Motor neuron (in vitro differentiated cells): ENCODE measurements at regions not wholly inside any gene's neighbourhood (a gene's known extent, or its start where the extent isn't known, plus 50 kb on each side); places are given as distances from the start of the nearest gene placed in this dataset.

ENCODE experiments used
- ATAC-seq, 8 experiments: fragments of 200-7000 bp; cut with Tn5 transposase; replicated peaks in 6 of 8; 2 replicates each; pipeline ENCODE4 v1.8.0; 2021; ENCODE audit warnings: mild to moderate bottlenecking in 8 of 8, moderate library complexity in 8 of 8
- H3K27ac ChIP-seq, 2 donors: fragments of 250-450 bp; sonication (Bioruptor Pico); 2 replicates each; pipeline ENCODE4 v1.9.0; 2021; ENCODE audit warnings: antibody characterized with exemption in 2 of 2, mild to moderate bottlenecking in 2 of 2, moderate library complexity in 1 of 2
- H3K4me1 ChIP-seq, 2 donors: fragments of 250-450 bp; sonication (Bioruptor Pico); replicated peaks in 1 of 2; 2 replicates each; pipeline ENCODE4 v1.6.1; 2021; ENCODE audit warnings: antibody characterized with exemption in 2 of 2, mild to moderate bottlenecking in 2 of 2, moderate library complexity in 1 of 2
- H3K4me3 ChIP-seq, 5 donors: fragments of 250-450 bp; sonication (Bioruptor Pico); 2 replicates each; pipeline ENCODE4 v1.9.0; 2021; ENCODE audit warnings: antibody characterized with exemption in 5 of 5, mild to moderate bottlenecking in 5 of 5, moderate library complexity in 4 of 5
- WGBS, 10 experiments: fragments of 450-650 bp; shearing (Covaris generic); methylation state at CpG; one replicate each; pipeline ENCODE4 v1.0.0; 2022; 5-methylcytosine and 5-hydroxymethylcytosine counted together
- in situ Hi-C, 9 experiments: fragments of 400-800 bp; cut with MboI; loops; one replicate each; pipeline ENCODE4 v1.15.0; 2021; ENCODE audit warnings: low sequenced_read_pairs in 9 of 9, low pct_unique_long_range_greater_than_20kb in 2 of 9; ENCODE audit not compliant: unreplicated experiment in 9 of 9

DNA sequence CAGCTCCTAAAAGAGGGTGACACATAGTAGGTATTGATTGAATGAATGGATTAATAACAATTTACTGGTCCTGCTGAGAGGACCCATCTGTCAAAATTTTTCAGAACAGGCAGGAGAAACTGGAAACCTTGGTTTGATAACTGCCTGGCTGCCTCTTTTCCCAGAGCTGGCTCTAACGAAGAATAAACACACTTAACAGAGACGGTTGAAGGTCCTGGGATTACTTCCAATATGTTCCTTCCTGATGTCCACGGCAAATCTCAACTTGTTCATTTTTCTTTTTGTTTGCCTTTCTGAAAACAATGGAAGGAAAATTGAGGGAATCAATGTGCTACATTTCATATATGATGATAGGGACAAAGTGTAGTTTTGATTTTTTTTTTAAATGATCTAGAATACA lies 76.5 kb upstream of the SYT13 start:
- ATAC-seq: no peak
- H3K4me1 ChIP-seq: peaks cover 20 to 23% of the 10 kb centered on the region in 2 donors
- H3K4me3 ChIP-seq: no peak overlapping the region
- WGBS, 10 experiments: 17 to 100% (median 82%) methylated on average over 2 to 3 of the region's 3 CpGs; no CpG with 5 or more reads in 4 of the 10 experiments
- no peak overlapping the region for H3K27ac ChIP-seq
- in situ Hi-C loops: loop anchor here in 7 of 9 experiments (10.0 to 25.0 kb wide), 3 partner anchors 300 to 412 kb away; partner anchors contain the start of gene CHST1 (in 3 of the 7)

DNA sequence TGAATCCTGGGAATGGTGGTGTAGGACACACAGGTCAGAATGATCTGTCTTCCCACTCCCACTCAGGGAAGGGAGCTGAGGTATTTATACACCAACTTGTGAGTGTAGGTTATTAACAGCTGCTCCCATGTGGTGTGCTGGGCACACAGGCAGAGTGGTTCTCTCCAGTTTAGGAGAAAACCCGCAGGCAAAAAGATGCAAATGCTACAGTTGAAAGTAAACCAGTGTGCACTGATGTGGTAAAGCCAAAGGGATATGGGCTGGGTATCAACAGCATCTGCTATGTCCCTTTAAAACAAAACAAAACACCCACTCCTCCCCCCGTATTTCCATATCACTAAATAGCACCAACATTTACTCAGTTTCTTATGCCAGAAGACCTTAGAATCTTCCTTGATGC lies 75.4 kb upstream of the SYT13 start:
- ATAC-seq: no peak
- no peak overlapping the region for H3K27ac ChIP-seq
- H3K4me3 ChIP-seq: no peak overlapping the region
- in situ Hi-C loops: loop anchor here in 7 of 9 experiments (10.0 to 25.0 kb wide), 3 partner anchors 301 to 413 kb away; partner anchors contain the start of gene CHST1 (in 3 of the 7)
- WGBS, 10 experiments: 0 to 100% (median 60%) methylated on average over 1 to 2 of the region's 2 CpGs; no CpG with 5 or more reads in 1 of the 10 experiments
- peaks cover 9 to 17% of the 10 kb centered on the region in 2 donors for H3K4me1 ChIP-seq

DNA sequence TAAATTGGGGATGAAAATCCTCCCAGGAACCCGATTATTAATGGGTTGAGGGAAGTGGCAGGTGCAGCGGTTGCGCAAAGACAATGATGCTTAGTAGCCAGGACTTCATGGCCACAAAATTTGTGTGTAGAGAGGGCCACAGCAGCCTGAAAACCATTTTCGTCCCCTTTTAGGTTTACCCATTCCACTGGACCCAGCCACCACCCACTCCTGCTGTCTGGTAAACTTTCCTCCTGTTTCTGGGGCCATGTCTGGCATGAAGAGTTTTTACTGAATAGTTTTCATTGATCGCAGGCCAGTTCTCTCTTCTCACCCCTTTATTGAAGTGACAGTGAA lies 69.5 kb upstream of the SYT13 start:
- Histone ChIP-seq H3K4me3 (peak overlapping the region; percentile 52 to 72 (median 57)), H3K27ac (peak overlapping the region; percentile 47 to 55), H3K4me1 (peaks cover 20 to 34% of the 10 kb centered on the region in 2 donors)
- 0 to 83% (median 0%) methylated on average over 1 to 4 of the region's 5 CpGs; no CpG with 5 or more reads in 1 of the 10 experiments for WGBS, 10 experiments
- in situ Hi-C loops: loop anchor here in 7 of 9 experiments (25.0 kb wide), 2 partner anchors 307 to 407 kb away; partner anchors contain the start of gene CHST1 (in 3 of the 7)
- peak in 2 of 8 experiments; percentile 9 to 19 for ATAC-seq

DNA sequence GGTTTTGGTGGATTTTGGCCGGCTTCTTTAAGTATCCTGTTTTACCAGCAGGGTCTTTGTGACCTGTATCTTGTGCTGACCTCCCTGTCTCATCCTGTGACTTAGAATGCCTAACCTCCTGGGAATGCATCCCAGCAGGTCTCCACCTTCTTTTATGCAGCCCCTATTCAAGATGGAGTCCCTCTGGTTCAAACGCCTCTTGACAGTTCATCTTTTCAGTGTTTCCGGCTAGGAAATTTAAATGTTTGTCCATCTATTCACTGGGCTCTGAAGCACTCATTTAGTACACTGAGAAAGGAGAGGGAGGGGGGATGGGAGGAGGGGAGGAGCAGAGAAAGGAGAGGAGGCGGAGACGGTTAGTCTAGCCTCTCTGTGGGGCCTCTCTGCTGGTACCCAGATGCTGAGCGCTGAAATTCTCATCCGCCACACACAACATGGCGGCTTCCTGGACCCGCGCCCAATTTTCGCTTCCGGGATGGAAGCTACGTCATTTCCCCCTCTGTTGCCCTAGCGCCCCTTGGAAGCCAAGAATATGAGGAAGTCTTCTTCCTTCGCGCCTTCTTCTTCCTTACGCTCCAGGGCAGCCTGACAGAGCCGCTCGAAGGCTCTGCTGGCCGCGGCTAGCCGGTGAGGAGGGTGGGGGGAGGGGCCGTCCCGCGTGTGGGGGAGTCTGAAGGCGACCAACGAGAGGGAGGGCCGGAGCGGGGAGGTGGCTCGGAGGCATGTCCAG lies 69.0 kb upstream of the SYT13 start:
- in situ Hi-C loops: loop anchor here in 7 of 9 experiments (25.0 kb wide), 2 partner anchors 307 to 407 kb away; partner anchors contain the start of gene CHST1 (in 3 of the 7)
- Histone ChIP-seq H3K4me1 (peaks cover 22 to 39% of the 10 kb centered on the region in 2 donors), H3K4me3 (peak overlapping the region; percentile 52 to 72 (median 57)), H3K27ac (peak overlapping the region; percentile 55 to 58)
- ATAC-seq: peak; percentile 86 to 98 (median 97)
- WGBS, 10 experiments: 17 to 67% (median 23%) methylated on average over 1 to 2 of the region's 30 CpGs; no CpG with 5 or more reads in 4 of the 10 experiments

DNA sequence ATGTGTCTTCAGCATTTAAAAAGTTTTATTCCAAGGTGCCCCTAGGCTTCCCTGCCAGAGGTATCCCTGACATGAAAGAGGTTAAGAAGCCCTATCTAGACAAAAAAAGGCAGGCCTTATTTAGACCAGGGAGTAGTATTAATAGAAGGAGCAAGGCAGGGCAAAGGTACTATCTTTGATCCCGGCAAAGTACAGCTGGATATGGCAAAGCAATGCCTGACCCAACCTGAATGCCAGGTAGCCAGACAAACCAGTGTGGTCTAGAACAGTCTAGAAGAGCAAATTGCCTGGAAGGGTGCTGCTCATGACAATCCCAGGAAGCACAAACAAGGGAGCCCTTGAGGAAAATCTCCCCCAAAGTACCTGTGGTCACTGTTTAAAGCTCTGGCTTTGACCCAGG lies 62.6 kb upstream of the SYT13 start:
- 60 to 100% (median 100%) methylated on average over 1 of the region's 1 CpG; no CpG with 5 or more reads in 7 of the 10 experiments for WGBS, 10 experiments
- Histone ChIP-seq H3K4me1 (peaks cover 40 to 68% of the 10 kb centered on the region in 2 donors), H3K4me3 (no peak overlapping the region), H3K27ac (no peak overlapping the region)
- ATAC-seq: no peak
- in situ Hi-C loops: loop anchor here in 2 of 9 experiments (25.0 kb wide), 1 partner anchor 411 kb away; no protein-coding TSS in a partner anchor

DNA sequence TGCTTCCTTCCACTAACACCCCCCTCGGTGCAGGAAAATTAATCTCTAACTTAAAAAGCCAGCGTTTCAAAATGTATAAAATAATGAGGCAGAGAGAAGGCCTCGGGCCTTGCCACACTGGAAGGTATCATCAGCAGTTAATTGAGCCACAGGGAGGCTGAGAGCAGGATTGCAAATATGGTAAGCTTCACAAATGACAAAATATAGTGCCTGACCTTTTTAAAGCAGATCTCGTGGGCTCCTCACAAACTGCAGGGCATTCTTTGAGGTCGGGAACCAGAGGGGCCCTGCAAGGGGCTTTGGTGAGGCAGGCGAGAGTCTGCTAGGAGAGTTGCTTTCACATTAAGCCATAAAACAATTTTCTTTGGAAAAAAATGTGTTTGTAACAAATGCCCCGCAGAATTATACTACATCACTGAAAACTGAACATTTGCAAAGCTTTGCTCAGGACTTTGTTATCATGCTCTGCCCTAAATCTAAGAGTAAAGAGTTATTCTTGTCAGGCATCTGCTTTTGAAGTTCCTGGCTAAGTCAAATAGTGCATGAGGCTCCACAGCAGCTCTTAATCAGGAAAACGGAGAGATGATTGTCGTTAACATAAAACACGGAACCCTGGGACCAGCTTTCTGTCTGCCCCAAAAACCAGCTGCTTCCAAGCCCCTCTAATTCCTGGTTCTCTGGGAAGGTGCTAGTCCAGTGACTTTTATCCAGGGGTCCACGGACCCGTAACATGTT lies 61.4 kb upstream of the SYT13 start:
- Histone ChIP-seq H3K4me3 (no peak overlapping the region), H3K4me1 (peaks cover 46 to 80% of the 10 kb centered on the region in 2 donors), H3K27ac (peak overlapping the region; percentile 49 to 81)
- peak in 5 of 8 experiments; percentile 85 to 93 (median 90) for ATAC-seq
- WGBS, 10 experiments: 0 to 48% (median 16%) methylated on average over 2 to 12 of the region's 12 CpGs
- in situ Hi-C loops: loop anchor here in 2 of 9 experiments (25.0 kb wide), 1 partner anchor 410 kb away; no protein-coding TSS in a partner anchor

DNA sequence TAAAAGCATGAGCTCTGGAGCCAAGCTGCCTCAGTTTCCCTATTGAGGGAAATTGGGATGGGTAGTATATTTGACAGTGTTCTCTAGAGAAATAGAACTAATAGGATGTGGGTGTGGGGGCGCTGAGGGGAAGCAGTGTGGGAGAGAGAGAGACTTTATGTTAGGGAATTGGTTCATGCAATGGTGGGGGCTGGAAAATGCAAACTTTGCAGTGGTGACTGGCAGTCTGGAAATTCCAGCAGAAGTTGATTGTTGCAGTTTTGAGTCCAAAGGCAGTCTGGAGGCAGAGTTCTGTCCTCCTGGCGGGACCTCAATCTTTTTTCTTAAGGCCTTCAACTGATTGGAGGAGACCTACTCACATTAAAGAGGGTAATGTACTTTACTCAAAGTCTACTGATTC lies 59.4 kb upstream of the SYT13 start:
- H3K4me3 ChIP-seq: no peak overlapping the region
- 0 to 100% (median 88%) methylated on average over 1 to 2 of the region's 2 CpGs; no CpG with 5 or more reads in 4 of the 10 experiments for WGBS, 10 experiments
- no peak for ATAC-seq
- in situ Hi-C loops: loop anchor here in 2 of 9 experiments (25.0 kb wide), 1 partner anchor 408 kb away; no protein-coding TSS in a partner anchor
- no peak overlapping the region for H3K27ac ChIP-seq
- H3K4me1 ChIP-seq: peaks cover 51 to 82% of the 10 kb centered on the region in 2 donors

DNA sequence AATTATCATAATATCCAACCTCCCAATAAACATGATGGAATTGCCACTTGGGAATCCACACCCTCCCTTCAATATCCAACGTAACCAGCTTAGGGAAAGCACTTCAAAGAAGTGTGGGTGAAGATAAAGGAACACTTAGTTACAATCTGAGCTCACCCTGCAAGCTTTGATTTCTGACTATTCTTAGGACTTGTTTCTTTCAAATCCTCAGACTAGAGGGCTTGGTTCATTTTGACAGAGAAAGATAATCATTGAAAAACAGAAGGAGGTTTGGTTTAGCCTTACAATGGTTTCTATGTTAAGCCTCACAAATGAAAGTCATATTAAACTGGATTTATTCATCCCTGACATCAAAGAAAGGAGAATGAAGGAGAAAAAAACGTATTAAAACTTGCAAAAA lies 57.9 kb upstream of the SYT13 start:
- Histone ChIP-seq H3K4me3 (no peak overlapping the region), H3K4me1 (peaks cover 54 to 79% of the 10 kb centered on the region in 2 donors), H3K27ac (peak overlapping the region in 1 of 2 donors; percentile 26)
- whole genome bisulfite sequencing, 10 experiments: 0 to 14% (median 0%) methylated on average over 1 to 2 of the region's 2 CpGs; no CpG with 5 or more reads in 1 of the 10 experiments
- in situ Hi-C loops: loop anchor here in 2 of 9 experiments (25.0 kb wide), 1 partner anchor 407 kb away; no protein-coding TSS in a partner anchor
- no peak for ATAC-seq

DNA sequence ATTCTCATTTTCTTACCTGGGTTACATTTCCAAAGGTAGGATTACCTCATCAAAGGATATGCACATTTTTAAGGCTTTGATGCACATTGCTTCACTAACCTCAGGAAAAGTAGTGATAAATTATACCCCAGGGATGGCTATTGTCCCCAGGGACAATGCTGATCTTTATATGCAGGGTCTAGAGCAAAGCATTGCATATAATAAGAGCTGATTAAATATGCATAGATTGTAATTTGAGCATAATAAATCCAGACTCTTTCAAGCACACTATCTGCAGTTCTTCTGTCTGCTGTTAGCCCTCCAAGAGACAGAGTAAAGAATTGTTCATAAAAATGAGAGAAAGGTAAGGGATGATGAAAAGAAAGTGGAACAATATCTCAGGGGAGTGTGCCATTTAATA lies 57.3 kb upstream of the SYT13 start:
- Histone ChIP-seq H3K27ac (no peak overlapping the region), H3K4me3 (no peak overlapping the region), H3K4me1 (peaks cover 54 to 79% of the 10 kb centered on the region in 2 donors)
- ATAC-seq: peak in 4 of 8 experiments; percentile 3 to 47 (median 16)
- in situ Hi-C loops: loop anchor here in 2 of 9 experiments (25.0 kb wide), 1 partner anchor 406 kb away; no protein-coding TSS in a partner anchor

DNA sequence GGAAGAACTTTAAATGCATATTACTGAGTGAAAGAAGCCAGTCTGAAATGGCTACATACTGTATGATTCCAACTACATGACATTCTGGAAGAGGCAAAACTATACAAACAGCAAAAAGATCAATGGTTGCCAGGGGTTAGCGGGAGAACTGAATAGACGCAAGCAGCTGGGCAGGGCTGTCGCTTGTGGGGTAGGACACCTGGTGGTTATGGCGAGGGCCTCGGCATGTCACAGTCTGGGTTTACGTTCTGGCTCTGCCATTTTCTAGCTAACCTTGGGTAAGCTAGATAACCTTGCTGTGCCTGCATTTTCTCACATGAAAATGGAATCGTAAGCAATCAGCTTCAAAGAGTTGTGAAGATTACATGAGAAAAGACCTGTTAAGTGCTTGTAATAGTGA lies 55.2 kb upstream of the SYT13 start:
- 67 to 90% (median 69%) methylated on average over 1 to 7 of the region's 7 CpGs; no CpG with 5 or more reads in 1 of the 10 experiments for WGBS, 10 experiments
- in situ Hi-C loops: loop anchor here in 2 of 9 experiments (25.0 kb wide), 1 partner anchor 404 kb away; no protein-coding TSS in a partner anchor
- ATAC-seq: peak in 1 of 8 experiments; percentile 23
- H3K4me1 ChIP-seq: peaks cover 33 to 58% of the 10 kb centered on the region in 2 donors
- H3K27ac ChIP-seq: no peak overlapping the region
- no peak overlapping the region for H3K4me3 ChIP-seq

DNA sequence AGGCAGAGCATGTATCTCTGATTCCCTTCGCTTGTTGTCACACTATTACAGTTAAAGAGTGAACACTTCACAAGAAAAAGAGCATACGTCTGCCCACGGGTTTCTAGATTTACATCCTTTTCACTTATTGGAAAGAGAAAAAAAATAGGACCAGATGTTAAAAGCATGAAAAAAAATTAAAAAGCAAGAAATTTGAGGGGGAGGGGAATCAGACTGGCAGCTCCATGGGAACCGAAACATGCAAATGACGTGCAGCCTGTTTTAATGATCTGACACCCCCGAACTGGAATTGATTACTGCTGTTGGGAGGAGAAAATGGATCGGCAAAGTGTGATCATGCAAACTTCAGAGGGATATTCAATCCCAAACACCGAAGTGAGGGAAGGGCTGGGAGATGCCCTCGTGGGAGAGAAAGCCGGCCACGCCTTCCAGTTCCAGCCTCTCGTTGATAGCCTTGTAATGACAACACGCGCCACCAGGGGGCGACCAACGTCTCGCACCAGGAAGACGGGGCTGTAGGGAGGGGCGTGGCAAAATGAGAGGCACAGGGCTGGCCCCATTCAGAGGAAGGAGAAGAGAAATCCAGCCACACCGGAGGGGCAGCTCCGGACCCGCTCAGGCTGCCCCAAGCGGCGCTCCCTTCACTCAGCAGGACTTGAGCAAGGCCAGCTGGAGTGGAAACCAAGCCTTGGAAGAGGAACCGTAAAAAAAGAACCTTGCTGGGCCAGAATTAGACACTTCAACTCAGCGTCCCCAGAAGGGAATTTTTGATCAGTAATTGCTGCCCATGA lies 53.8 kb upstream of the SYT13 start:
- WGBS, 10 experiments: 2 to 90% (median 33%) methylated on average over 4 to 23 of the region's 26 CpGs
- peak; percentile 83 to 99 (median 96) for ATAC-seq
- Histone ChIP-seq H3K4me3 (peak overlapping the region in 1 of 5 donors; percentile 8), H3K4me1 (peaks cover 31 to 52% of the 10 kb centered on the region in 2 donors), H3K27ac (no peak overlapping the region)
- in situ Hi-C loops: loop anchor here in 2 of 9 experiments (25.0 kb wide), 1 partner anchor 403 kb away; no protein-coding TSS in a partner anchor
